Kidney glomerular epithelial cell (primary cell): ENCODE measurements at regions not wholly inside any gene's neighbourhood (a gene's known extent, or its start where the extent isn't known, plus 50 kb on each side); places are given as distances from the start of the nearest gene placed in this dataset.
"Not testable (repeated sequence)": the region's sequence is repeated elsewhere in the genome, so short reads cannot be mapped to it uniquely, and the experiment has no call there.

Source experiments
- DNase-seq: peaks from one replicate; lab custom pipeline; 2025; lab: John Stamatoyannopoulos, UW

DNA sequence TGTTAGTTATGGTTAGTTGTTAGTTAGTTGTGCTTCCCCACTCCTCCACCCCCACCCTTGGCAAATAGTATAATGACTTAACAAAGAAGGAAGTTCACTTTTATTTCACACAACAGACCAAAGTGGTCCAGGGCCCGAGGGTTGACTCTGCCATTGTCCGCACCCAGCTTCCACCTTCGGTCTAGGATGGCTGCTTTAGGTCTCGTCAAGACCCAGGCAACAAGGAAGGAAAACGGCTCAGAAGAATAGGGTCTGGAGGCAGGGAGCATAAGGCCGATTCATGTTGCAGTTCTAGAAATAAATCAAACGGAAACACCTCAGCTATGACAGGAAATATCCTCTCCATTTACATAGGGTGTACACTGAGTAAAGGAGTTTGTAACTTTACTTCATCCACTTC lies 206.0 kb upstream of the CXCR4 start:
- DNase-seq: no peak

DNA sequence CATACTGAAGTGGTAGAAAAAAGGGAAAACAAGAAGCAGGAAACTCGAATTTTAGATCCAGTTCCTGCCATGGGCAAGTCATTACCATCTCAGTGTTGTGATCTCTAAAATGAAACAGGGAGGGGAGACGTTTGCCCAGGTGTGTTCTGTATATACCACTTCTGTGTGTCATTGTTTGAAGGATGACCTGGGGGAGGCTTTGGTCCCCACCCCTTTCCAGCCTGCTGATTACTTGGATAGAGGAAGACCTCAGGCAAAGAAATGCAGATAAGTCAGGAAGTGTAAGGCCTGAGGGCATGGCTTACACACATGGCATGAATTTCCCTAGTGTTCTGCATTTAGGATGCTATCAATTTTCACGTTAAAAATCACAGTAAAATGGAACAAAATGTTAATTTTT lies 205.2 kb upstream of the CXCR4 start:
- DNase-seq: no peak

DNA sequence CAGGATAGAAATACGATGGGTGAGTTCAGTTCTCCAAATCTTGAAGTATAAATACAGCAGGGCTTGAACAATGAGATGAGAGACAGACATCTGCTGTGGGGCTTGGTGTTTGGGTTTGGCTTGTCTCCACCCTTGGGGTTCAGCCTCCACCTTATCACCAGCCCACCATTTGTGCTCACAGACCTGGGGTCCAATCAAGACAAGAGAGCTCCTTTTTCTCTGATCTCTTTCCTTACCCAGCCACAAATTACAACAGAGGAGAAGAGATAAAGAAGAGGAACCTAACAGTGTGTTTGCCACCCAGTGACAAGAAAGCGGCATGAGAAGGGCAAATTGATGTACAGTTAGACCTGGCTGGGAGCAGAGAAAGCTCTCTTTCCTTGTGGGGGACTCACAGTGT lies 204.5 kb upstream of the CXCR4 start:
- DNase-seq: no peak

DNA sequence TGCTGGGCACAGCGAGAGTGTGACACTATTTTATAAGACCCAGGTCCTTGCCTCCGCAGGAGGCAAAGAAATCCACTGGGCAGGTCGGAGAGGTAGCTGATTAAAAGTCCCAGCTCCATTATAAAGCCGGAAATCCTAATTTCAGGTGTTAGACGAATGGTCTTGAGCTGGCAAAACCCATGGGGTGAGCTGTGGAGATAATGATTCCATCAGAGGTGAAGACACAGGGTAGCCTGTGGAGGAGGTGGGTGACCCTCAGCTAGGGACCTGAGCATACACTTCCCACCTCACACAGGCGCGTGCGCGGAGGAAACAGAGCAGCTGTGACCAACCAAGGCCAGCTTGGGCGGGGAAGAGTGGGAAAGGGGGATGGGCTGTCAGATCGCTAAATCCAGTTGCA lies 201.7 kb upstream of the CXCR4 start:
- DNase-seq: no peak

DNA sequence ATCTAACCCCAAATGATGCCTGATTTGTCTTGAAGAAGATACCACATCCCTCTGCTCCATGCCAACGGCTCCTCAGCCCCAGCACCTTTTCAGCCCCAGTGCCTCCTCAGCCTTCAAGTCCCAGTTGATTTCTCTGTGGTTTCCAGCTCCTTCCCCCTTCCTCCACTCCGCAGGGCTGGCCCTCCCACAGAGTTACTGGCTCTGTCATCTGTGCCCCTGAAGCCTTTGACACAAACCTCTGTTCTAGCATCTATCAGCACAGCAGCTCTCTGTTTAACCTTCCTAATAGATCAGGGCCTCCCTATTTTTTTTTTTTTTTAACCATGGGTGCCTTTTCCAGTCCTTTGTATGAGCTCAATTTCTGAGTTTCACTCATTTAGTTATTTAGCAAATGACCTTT lies 201.3 kb upstream of the CXCR4 start:
- no peak for DNase-seq

DNA sequence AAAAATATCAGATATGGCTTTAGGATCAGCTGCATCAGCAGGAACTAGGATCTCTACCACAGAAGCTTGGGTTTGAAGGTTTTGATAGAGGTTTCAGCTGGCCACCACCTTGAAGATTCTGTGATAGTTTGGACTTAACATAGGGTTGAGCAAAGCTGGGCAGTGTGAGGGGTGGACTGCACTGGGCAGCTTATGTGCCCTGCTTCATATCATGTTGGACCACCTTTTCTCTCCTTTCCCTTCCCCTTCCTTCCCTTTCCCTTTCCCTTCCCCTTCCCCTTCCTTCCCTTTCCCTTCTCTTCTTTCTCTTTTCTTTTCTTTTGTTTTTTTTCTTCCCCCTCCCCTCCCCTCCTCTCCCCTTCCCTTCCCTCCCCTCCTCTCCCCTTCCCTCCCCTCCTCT lies 196.3 kb upstream of the CXCR4 start:
- DNase-seq: no peak

DNA sequence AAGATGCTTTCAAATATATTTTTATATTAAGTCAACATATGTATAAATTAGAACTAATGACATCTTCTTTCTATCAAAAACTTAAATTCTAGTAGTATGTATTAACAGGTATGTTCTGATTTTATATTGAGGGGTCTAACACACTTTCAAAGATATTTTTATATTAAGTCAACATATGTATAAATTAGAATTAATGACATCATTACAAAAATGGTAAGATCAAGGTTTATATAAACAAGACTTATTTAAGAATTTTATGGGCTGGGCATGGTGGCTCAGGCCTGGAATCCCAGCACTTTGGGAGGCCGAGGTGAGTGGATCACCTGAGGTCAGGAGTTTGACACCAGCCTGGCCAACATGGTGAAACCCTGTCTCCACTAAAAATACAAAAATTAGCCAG lies 194.6 kb upstream of the CXCR4 start:
- not testable (repeated sequence) for DNase-seq

DNA sequence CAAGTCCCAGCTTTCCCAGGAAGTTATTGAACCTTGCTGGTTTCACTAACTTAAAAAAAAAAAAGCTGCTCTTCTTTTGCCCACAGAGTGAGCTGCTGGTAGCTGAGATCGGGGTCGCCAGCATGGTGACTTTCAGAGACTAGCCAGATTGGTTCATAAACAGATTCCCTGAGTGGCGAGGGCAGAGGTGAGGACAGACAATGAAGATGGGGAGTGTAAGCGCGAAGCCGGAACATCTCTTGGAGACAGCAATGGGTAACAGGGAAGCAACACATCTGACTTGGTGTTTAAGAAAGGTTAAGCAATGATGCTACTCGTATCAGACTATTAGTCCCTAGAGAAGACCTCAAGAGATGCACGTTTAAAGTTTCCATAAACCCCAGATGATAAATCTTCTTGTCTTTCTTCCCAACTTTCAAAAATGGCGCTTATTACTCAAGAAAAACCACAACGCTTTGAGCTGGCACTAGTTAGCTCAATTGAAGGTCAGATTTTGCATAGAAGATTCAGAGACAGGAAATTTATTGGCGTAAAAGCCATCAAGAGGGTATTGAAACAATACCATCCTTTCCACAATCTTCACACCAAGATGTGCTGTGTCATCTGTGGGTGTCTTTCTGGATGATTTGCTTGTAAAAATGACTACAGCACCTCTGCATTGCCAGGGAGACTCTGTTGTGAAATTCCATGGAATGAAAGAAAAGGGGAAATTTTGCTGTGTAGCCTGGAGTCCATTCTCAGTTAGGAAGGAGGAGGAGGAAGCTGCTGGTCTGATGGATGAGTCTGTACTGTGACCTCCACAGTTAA lies 193.1 kb upstream of the CXCR4 start:
- no peak for DNase-seq

DNA sequence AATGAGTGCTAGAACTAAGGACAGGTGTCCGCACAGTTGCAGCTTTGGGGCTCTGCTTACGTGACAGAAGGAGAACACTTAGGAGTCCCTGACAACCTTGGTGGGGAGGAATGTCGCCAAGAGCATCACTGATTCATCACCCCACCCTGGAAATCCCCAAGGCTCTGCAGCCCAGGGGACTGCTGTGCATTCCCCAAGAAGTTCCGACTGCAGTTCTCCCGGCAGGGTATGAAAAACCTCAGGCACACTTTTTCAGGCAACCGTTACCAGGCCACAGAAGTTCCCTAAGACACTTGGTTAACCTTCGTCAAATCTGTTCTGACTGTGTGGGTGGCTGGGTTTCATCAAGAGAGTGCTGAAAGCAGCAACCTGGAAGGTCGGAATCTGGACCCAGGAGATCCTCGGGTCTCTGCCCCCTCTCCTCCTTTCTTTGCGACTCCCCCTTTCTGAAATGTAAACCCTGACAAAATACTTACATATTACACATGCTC lies 192.1 kb upstream of the CXCR4 start:
- no peak for DNase-seq

DNA sequence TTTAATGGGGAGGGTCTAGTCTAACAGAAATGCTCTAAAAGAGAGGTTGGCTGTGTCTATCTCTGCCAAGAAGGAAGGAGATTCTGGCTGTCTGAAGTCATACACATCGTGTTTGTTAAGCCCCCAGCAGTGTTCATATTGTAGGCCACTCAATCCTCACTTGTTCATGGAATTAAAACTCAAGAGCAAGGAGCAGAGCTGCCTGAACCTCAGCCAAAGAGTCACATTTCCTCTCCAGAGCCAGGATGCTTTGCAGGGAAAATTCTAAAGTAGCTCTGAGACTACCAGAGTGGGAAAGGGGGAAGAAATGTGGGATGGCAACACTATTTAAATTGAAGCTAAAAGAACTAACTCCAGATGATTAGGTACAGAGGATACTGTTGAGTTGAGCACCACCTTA lies 190.7 kb upstream of the CXCR4 start:
- DNase-seq: no peak

DNA sequence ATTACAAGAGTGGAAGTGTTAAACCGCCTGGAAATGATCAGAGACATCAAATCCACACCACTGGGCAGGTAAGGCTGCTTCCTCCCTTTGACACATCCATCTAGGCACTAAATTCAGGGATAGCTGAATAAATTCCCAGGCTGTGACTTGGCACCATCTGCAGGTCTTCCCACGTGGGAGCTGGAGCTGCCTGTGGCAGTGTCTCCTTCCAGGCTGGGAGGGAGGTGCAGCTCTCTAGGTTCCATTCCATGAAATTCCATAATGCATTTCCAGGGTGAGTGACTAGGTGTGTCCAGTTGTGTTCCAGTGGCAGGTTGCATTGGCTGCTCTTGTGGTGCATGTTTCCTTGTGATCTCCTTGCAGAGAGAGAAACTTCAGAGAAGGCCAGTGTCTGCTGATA lies 188.9 kb upstream of the CXCR4 start:
- no peak for DNase-seq

DNA sequence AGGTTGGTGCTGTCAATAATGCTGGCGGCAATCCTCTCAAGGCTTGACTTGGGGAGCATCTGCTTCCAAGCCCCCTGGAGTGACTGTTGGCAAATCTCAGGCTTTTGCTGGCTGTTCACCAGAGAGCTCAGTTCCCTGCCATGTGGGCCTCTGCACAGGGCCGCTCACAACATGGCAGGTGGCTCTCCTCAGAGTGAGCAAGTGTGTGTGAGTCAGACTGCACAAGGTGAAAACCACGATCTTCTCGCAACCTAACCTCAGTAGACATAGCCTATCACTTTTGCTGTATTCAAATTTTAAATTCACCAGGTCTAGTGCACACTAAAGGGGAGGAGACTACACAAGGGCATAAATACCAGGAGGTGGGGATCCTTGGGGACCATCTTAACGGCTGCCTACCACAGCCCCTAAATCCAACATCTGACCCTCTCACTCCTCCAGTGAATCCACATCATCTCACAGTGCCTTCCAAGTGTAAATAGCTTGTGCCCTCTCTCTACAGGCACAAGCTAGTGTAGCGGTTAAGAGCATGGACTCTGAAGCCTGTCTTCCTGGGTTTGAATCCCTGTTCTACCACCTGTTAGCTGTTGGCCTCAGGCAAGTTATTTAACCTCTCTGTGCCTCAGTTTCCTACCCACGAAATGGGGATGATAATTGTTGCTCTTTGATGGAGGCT lies 187.7 kb upstream of the CXCR4 start:
- no peak for DNase-seq

DNA sequence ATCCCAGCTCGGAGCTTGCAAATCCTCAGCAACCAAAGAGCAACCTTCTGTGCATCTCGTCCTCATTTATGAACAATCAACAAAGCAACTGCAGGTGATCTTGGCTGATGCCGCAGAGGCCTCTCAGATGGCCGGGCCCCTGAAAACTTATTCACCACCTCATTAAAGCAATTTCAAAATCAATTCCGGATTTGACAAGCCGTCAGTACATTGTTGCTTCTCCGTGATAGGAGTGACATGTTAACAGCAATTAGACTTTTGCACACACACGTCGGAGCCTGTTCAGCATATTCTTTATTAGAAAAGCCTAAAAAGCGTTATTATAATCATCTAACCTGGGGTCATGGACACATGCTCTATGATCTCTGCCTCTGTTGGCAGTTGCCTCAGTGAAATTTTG lies 183.1 kb upstream of the CXCR4 start:
- no peak for DNase-seq

DNA sequence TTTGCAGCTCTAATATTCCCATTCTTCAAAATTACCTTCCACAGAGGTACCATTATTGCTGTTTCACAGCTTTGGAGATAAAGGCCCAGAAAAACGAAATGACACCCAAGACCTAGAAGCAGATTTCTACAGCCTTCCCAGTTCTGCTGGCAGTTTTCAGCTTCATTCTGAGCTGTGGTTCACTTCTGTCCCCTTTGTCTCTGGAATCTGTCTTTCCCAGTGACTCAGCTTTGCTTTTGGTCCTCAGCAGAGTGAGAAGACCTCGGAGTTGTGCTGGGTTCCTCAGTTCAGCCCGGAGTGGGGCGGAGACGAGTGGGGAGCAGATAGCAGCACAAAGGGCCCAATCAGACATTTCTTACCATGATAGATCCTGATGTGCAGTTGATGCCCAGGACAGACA lies 180.7 kb upstream of the CXCR4 start:
- DNase-seq: no peak

DNA sequence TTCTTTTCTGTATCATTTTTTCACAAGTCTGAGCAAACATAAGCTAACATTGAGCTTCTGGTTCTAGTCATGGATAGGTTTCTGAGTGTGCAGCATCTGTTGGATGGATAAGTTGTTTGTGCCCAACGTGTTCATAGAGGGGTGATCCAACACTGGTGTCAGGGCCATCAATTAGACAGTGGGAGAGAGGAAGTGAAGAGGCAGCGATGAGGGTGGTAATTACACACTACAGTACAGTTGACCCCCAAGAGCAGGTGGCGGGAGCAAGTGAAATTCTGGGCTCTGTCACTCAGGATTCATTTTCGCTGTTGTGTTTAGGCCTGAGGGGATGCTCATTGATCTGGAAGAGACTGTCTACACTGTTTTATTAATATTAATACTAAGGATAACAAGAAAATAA lies 180.0 kb upstream of the CXCR4 start:
- no peak for DNase-seq

DNA sequence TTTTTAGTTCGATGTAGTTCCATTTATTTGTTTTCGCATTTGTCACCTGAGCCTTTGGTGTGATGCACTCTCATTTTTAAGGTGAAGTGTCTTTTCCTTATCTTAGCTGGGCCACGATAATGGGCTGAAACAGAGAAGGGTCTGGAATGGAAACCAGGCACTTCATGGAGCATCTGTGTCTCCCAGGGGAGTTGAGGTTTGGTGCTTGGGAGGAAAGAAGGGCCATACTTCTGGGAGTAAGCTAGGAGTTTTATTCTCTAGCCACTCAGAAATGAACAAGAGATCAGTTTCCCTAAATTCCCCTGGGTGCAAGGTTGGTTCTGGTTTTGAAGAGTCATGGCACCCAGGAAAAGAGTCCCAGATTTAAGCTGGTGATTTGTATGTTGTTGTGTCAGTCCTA lies 179.4 kb upstream of the CXCR4 start:
- DNase-seq: no peak

DNA sequence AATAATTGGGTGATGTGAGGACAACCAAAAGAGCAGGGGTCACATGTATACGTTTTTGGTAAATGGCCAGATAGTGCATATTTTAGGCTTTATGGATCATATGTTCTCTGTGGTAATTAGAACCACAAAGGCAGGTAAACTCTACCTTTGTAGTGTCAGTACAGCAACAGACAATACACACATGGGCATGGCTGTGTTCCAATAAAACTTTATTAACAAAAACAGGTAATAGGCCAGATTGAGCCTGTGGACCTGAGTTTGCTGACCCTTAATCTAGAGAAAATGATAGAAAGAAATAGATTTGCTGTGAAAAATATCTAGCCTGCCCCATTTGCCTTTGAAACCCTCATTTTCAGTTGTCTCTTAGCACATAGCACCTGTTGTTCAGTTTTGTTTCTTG lies 177.2 kb upstream of the CXCR4 start:
- no peak for DNase-seq

DNA sequence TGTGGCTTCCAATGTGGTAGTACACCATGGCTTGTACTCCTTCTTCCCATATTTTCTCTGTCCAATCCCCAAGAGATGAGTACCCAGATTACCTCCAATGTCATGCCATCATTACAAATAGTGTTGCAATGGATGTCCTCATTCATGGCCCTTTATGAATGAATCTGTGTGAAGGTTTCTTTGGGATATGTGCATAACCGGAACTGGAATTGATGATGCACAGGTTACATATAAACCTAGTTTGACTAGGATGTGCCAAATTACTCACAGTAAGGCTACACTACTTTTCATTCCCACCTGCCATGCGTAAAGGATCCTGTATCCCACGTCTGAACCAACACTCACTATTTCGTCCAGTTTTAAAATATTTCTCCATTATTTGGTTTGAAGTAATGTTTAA lies 173.9 kb upstream of the CXCR4 start:
- no peak for DNase-seq

DNA sequence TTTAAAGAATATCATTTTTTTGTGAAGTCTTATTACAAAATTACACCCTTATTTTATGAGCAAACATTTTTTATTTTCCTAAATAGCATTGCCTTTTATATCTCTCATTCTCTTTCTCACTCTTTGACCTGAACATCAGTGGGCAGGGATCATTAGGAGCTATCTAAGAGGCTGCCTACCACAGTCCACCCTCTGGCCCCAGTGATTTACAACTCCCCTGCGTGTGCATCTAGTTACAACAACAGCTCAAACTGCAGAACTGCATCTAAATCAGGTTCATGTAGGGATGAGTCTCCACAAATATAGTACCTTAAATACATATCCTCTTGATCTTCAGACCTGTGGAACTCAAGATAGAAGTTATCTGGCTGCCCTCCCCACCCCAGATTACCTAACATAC lies 172.4 kb upstream of the CXCR4 start:
- no peak for DNase-seq

DNA sequence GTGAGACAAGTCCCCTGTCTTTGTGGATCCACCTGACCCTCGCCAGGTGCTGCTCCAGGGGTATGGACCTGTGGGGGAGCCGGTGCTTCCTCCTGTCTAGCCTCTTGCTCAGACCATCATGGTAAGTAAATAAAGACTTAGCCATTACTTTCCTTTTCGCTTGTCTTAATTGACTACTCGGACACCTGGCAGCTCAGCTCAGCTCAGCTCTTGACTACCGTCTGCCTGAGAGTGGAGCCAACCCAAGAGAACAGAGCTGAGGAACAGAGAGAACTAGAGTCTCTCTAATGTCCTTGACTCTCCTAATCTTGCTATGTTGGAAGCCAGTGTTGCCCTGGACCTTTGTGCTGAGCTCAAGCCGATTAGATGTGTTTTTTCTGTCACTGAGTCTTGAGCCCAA lies 170.3 kb upstream of the CXCR4 start:
- DNase-seq: no peak

DNA sequence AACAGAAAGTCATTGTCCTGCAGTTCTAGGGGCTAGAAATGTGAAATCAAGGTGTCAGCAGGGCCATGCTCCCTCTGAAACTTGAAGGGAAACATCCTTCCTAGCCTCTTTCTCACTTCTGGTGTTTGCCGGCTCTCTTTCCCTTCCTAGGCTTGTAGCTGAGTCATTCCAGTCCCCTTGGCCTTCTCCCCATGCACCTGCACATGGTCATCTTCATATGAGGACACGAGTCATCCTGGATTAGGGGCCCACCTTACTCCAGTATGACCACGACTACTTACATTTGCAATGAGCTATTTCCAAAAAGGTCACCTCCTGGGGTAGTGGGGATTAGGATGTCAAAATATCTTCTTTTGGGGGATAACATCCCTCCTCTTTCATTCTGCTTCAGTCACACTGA lies 168.5 kb upstream of the CXCR4 start:
- no peak for DNase-seq

DNA sequence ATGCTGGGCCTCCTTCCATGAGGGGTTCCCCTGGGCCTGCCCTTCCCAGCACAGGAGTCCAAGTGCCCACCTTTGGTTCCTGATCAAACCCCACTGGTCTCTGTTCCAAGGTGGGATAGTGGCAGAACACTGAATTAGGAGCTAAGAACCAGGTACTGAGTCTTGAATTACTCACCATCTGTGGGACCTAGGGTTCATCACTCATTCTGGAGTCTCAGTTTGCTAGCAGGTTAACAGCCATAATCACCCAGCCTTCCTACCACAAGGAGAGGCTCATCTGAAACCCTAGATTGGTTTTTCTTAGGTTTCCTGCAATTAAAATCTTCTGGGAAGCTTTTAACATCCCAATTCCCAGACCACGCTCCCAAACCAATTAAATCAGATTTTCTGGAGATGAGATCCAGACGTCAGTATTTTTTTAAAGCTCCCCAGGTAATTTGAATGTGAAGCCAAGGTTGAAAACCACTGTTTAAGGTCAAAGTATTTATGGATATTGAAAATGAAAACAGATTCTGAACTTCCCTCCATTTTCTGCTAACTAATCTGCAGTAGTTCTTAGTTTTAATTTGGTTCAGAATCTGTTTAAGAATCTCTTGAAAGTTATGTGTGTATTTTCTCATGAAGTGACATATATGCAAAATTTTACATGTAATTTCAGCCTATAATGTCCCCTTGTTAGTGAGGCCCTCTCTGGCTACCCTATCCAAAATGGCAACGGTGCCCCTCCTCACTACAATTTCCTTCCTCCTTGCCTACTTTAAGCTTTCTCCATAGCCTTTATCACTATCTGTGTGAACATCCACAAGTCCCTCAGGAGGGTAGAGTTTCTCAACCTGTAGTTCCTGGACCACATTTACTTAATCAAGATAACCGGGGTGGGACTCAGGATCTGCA lies 166.5 kb upstream of the CXCR4 start:
- DNase-seq: no peak

DNA sequence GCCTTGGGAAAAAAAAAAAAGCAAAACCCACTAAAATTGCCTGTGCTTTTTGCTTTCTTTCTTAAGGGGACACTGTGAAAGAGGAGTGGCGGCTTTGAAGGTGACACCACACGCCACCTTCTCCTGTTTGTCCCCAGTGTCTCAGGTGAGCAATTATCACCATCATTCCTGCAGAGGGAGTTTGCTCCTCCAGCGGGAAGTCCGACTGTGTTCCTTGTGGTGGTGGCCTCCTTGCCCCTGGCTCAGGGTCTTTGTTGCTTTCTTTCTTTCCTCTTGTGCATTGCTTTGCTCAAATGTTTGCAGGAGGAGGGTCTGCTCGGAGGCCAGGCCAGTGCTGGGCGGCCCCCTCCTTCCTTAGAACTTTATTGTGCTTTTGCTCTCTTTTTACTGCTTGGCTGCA lies 164.3 kb upstream of the CXCR4 start:
- no peak for DNase-seq
